Thoracic aorta (tissue), 2 donors: ENCODE measurements at regions not wholly inside any gene's neighbourhood (a gene's known extent, or its start where the extent isn't known, plus 50 kb on each side); places are given as distances from the start of the nearest gene placed in this dataset.
"Not testable (repeated sequence)": the region's sequence is repeated elsewhere in the genome, so short reads cannot be mapped to it uniquely, and the experiment has no call there.

Experiments used
- ATAC-seq: fragments of 150-250 bp; one replicate; pipeline ENCODE4 v1.8.0; 2017; ENCODE audit warnings: low read depth; ENCODE audit not compliant: insufficient number of reproducible peaks, low FRiP score
- DNase-seq: peaks from one replicate; pipeline ENCODE4 v3.0.0-alpha.2; 2020; ENCODE audit warnings: low spot score
- H3K27ac ChIP-seq, 2 donors: fragments of 200-600 bp; sonication (generic); 1 replicate in 1 of 2; 2 replicates in 1 of 2; pipeline ENCODE4 v1.5.1; 2016; ENCODE audit warnings: mild to moderate bottlenecking in 2 of 2, moderate library complexity in 2 of 2
- H3K27me3 ChIP-seq: fragments of 200-600 bp; sonication (generic); replicated peaks from 2 replicates; pipeline ENCODE4 v1.6.0; 2016; ENCODE audit warnings: mild to moderate bottlenecking; ENCODE audit not compliant: insufficient read depth
- H3K36me3 ChIP-seq: fragments of 200-600 bp; sonication (generic); one replicate; pipeline ENCODE4 v1.5.1; 2016
- H3K4me1 ChIP-seq, 2 donors: fragments of 200-600 bp; sonication (generic); 1 replicate in 1 of 2; 2 replicates in 1 of 2; pipeline versions ENCODE4 v1.5.1 to v1.6.0; 2016; ENCODE audit warnings: low read depth in 2 of 2, mild to moderate bottlenecking in 1 of 2; ENCODE audit not compliant: control insufficient read depth in 1 of 2
- H3K4me3 ChIP-seq: fragments of 200-600 bp; sonication (generic); 2 replicates; pipeline ENCODE4 v1.5.1; 2016; ENCODE audit warnings: mild to moderate bottlenecking
- H3K9me3 ChIP-seq: fragments of 200-600 bp; sonication (generic); 2 replicates; pipeline ENCODE4 v1.5.1; 2016
- TF ChIP-seq, protein P1 (sequence below): fragments of 200-600 bp; sonication (generic); IDR thresholded peaks from one replicate; pipeline ENCODE4 v1.5.1; 2019; ENCODE audit warnings: antibody characterized with exemption

DNA sequence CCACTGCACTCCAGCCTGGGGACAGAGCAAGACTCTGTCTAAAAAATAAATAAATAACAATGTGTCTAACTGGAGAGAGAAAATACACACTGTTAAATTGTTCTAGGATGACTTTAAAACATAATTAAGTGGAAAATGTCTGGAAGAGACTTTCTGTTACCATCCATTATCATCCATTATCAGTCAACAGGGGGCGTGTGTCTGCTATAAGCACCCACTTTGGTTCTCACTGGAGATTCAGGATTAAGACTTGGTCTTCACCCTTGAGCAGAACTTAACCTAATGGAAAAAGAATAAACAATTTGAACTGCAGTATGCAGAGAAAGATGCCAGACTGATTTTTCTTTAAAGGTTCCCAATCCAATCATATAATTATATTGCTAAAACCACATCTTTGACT is 999.8 kb upstream of the GYPC start:
- H3K36me3 ChIP-seq: no peaks in the 10 kb centered on the region
- no peak overlapping the region for H3K4me3 ChIP-seq
- no peaks in the 10 kb centered on the region for H3K9me3 ChIP-seq
- ATAC-seq: no peak
- TF ChIP-seq, protein P1, sequence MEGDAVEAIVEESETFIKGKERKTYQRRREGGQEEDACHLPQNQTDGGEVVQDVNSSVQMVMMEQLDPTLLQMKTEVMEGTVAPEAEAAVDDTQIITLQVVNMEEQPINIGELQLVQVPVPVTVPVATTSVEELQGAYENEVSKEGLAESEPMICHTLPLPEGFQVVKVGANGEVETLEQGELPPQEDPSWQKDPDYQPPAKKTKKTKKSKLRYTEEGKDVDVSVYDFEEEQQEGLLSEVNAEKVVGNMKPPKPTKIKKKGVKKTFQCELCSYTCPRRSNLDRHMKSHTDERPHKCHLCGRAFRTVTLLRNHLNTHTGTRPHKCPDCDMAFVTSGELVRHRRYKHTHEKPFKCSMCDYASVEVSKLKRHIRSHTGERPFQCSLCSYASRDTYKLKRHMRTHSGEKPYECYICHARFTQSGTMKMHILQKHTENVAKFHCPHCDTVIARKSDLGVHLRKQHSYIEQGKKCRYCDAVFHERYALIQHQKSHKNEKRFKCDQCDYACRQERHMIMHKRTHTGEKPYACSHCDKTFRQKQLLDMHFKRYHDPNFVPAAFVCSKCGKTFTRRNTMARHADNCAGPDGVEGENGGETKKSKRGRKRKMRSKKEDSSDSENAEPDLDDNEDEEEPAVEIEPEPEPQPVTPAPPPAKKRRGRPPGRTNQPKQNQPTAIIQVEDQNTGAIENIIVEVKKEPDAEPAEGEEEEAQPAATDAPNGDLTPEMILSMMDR: no peak
- no peaks in the 10 kb centered on the region for H3K4me1 ChIP-seq
- no peaks in the 10 kb centered on the region for H3K27me3 ChIP-seq
- H3K27ac ChIP-seq: no peak overlapping the region
- no peak for DNase-seq

DNA sequence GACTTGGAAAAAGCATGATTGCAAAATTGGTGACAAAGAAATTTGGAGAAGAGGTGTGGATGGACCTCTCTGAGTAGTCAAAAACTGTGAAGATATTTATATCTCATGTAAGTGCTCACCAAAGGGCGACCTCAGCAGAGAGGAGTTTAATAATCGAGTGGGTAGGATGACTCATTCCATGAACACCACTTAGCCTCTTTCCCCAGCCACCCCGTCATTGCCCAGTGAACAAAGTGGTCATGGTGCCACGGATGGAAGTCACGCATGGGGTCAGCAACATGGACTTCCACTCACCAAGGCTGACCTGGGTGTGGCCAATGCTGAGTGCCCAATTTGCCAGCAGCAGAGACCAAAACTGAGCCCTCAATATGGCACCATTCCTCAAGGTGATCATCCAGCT is 997.4 kb upstream of the GYPC start:
- H3K27me3 ChIP-seq: no peaks in the 10 kb centered on the region
- no peaks in the 10 kb centered on the region for H3K4me1 ChIP-seq
- ATAC-seq (no peak), DNase-seq (no peak)
- TF ChIP-seq, protein P1: no peak
- no peaks in the 10 kb centered on the region for H3K36me3 ChIP-seq
- H3K27ac ChIP-seq: no peak overlapping the region
- no peak overlapping the region for H3K4me3 ChIP-seq
- no peaks in the 10 kb centered on the region for H3K9me3 ChIP-seq

DNA sequence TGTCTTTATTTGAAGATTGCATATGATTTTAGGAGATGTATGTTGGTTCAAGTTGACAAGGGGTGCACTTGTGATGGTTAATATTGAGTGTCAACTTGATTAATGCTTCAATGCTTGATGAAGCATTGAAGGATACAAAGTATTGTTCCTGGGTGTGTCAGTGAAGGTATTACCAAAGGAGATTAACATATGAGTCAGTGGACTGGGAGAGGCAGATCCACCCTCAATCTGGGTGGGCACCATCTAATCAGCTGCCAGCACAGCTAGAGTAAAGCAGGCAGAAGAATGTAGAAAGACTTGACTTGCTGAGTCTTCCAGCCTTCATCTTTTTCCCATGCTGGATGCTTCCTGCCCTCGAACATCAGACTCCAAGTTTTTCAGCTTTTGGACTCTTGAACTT is 995.6 kb upstream of the GYPC start:
- H3K27me3 ChIP-seq, H3K36me3 ChIP-seq, ATAC-seq, H3K4me3 ChIP-seq, H3K9me3 ChIP-seq, H3K27ac ChIP-seq, DNase-seq, H3K4me1 ChIP-seq: not testable (repeated sequence)

DNA sequence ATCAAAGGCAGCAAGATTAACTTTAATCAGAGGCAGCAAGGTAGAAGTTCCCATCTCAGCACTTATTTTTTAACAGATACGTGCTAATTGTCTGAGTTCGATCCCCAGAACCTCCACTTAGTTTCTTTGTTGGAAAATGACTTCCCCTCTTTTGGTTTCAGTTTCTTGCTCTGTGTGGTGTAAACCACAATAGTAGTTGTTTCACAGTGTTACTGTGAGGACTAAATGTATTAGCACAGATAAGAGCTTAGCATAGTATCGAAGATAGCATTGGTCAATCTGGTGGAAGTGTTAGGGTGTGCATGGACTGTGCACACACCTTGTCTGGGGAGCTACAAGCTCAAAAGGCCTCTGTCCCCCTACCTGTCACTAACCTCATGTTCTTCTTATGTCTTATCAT is 988.3 kb upstream of the GYPC start:
- no peaks in the 10 kb centered on the region for H3K27me3 ChIP-seq
- H3K36me3 ChIP-seq: no peaks in the 10 kb centered on the region
- no peak for DNase-seq
- ATAC-seq: no peak
- TF ChIP-seq, protein P1: no peak
- no peak overlapping the region for H3K4me3 ChIP-seq
- no peaks in the 10 kb centered on the region for H3K4me1 ChIP-seq
- H3K9me3 ChIP-seq: no peaks in the 10 kb centered on the region
- H3K27ac ChIP-seq: no peak overlapping the region

DNA sequence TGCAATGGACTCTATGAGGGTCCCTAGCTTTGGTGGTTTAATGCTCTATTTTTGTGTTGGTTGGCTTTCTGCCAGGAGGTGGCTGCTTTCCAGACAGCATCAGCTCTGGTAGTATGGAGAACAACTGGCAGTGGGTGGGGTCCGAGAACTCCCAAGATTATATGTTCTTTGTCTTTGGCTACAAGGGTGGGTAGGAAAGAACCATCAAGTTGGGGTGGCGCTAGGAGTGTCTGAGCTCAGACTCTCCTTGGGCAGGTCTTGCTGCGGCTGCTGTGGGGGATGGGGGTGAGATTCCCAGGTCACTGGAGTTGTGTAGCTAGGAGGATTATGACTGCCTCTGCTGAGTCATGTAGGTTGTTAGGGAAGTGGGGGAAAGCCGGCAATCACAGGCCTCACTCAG is 976.1 kb upstream of the GYPC start:
- ATAC-seq: no peak
- TF ChIP-seq, protein P1: no peak

DNA sequence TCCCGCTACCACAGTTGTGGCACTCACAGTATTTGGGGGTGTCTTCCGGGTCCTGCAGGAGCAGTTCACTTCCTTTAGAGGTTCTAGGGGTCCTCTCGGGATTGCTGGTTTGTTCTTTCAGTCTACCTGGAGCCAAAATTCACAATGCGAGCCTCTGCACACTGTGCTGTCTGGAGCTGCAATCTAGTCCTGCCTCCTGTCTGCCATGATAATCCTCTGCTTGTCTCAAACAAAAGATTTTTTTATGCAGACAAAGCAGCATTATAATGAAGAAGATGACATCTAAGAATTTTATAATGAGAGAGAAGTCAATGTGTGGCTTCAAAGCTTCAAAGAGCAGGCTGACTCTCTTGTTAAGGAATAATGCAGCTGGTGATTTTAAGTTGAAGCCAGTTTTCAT is 975.1 kb upstream of the GYPC start:
- DNase-seq (no peak), ATAC-seq (no peak)
- no peaks in the 10 kb centered on the region for H3K4me1 ChIP-seq
- H3K36me3 ChIP-seq: no peaks in the 10 kb centered on the region
- no peaks in the 10 kb centered on the region for H3K27me3 ChIP-seq
- no peak overlapping the region for H3K4me3 ChIP-seq
- no peaks in the 10 kb centered on the region for H3K9me3 ChIP-seq
- H3K27ac ChIP-seq: no peak overlapping the region
- TF ChIP-seq, protein P1: no peak

More for the DNA sequence above, 976.1 kb upstream of the GYPC start:
- DNase-seq: no peak
- Histone ChIP-seq H3K9me3 (no peaks in the 10 kb centered on the region), H3K36me3 (no peaks in the 10 kb centered on the region), H3K27me3 (no peaks in the 10 kb centered on the region), H3K27ac (no peak overlapping the region), H3K4me3 (no peak overlapping the region), H3K4me1 (no peaks in the 10 kb centered on the region)
